ENCODE measurements at regions not wholly inside any gene's neighbourhood (a gene's known extent, or its start where the extent isn't known, plus 50 kb on each side); places are given as distances from the start of the nearest gene placed in this dataset.

GRCh38 chr3:56672-57071 is 139.9 kb upstream of the CHL1 start:
- TF ChIP-seq POLR2AphosphoS5 (IDR thresholded peaks at IDR 0.05) (no peak), CTCF (IDR thresholded peaks at IDR 0.05) (no peak), EP300 (IDR thresholded peaks at IDR 0.05; ENCODE audit: low read depth) (no peak)
